RWPE2 (cell line): ENCODE measurements at regions not wholly inside any gene's neighbourhood (a gene's known extent, or its start where the extent isn't known, plus 50 kb on each side); places are given as distances from the start of the nearest gene placed in this dataset.

Experiments
- ATAC-seq: fragments of 200-7000 bp; cut with Tn5 transposase; 3 replicates; pipeline ENCODE4 v1.9.1; 2021; ENCODE audit warnings: low read depth
- DNase-seq: peaks from one replicate; pipeline ENCODE4 v3.0.0-alpha.2; 2020; ENCODE audit warnings: low spot score
- H3K27ac ChIP-seq: fragments of 450-650 bp; 2 replicates; pipeline ENCODE4 v1.5.1; 2017; ENCODE audit warnings: mild to moderate bottlenecking; ENCODE audit not compliant: poor library complexity, severe bottlenecking
- H3K27me3 ChIP-seq: fragments of 250-450 bp; sonication (Bioruptor Pico); 2 replicates; pipeline ENCODE4 v1.5.1; 2021; ENCODE audit warnings: mild to moderate bottlenecking, moderate library complexity; ENCODE audit not compliant: insufficient read depth, poor library complexity, severe bottlenecking
- H3K36me3 ChIP-seq: fragments of 250-450 bp; sonication (Bioruptor Pico); 2 replicates; pipeline ENCODE4 v1.5.1; 2020; ENCODE audit warnings: low read depth, mild to moderate bottlenecking, moderate library complexity
- H3K4me1 ChIP-seq: fragments of 250-450 bp; sonication (Bioruptor Pico); 2 replicates; pipeline ENCODE4 v1.5.1; 2021; ENCODE audit warnings: mild to moderate bottlenecking, moderate library complexity; ENCODE audit not compliant: insufficient read depth, poor library complexity, severe bottlenecking
- H3K4me3 ChIP-seq: fragments of 250-450 bp; sonication (Bioruptor Pico); 2 replicates; pipeline ENCODE4 v1.5.1; 2021; ENCODE audit warnings: mild to moderate bottlenecking, moderate library complexity; ENCODE audit not compliant: severe bottlenecking
- H3K9me3 ChIP-seq: fragments of 250-450 bp; sonication (Bioruptor Pico); 2 replicates; pipeline ENCODE4 v1.5.1; 2021; ENCODE audit warnings: mild to moderate bottlenecking, moderate library complexity; ENCODE audit not compliant: severe bottlenecking
- CTCF ChIP-seq: fragments of 450-650 bp; IDR thresholded peaks from one replicate; pipeline ENCODE4 v1.5.1; 2017; ENCODE audit warnings: mild to moderate bottlenecking, moderate library complexity; ENCODE audit not compliant: poor library complexity, severe bottlenecking

- no peaks in the 10 kb centered on the region for H3K27me3 ChIP-seq
- H3K36me3 ChIP-seq: no peaks in the 10 kb centered on the region
- no peak overlapping the region for H3K4me3 ChIP-seq
- H3K27ac ChIP-seq: no peak overlapping the region
- ATAC-seq (no peak), DNase-seq (no peak)
- H3K9me3 ChIP-seq: no peaks in the 10 kb centered on the region
- no peaks in the 10 kb centered on the region for H3K4me1 ChIP-seq
- no peak for TF ChIP-seq CTCF
These were observed 338.5 kb downstream of the CETN3 start for GRCh38 chr5:90071066-90071465.

DNA sequence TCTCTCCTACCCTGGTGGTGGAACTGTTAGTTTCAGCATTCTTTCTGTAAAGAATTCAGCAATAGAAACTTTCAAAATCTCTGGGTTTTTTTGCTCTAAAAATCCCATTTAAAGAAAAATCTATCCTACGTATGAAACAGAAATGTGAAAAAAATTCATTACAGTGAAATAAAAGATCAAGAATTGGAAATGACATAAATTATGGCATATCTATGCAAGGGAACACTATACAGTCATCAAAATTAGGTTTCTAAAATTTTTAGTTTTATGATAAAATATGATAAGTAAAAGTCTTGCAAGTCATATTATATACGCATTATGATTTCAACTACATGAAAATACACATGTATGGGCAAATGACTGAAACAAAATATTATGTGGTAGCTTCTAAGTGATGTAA lies 342.6 kb downstream of the CETN3 start:
- H3K36me3 ChIP-seq: no peaks in the 10 kb centered on the region
- H3K4me3 ChIP-seq: no peak overlapping the region
- H3K27me3 ChIP-seq: no peaks in the 10 kb centered on the region
- no peak for ATAC-seq
- no peaks in the 10 kb centered on the region for H3K4me1 ChIP-seq
- TF ChIP-seq CTCF: no peak
- no peaks in the 10 kb centered on the region for H3K9me3 ChIP-seq
- DNase-seq: no peak
- H3K27ac ChIP-seq: no peak overlapping the region

DNA sequence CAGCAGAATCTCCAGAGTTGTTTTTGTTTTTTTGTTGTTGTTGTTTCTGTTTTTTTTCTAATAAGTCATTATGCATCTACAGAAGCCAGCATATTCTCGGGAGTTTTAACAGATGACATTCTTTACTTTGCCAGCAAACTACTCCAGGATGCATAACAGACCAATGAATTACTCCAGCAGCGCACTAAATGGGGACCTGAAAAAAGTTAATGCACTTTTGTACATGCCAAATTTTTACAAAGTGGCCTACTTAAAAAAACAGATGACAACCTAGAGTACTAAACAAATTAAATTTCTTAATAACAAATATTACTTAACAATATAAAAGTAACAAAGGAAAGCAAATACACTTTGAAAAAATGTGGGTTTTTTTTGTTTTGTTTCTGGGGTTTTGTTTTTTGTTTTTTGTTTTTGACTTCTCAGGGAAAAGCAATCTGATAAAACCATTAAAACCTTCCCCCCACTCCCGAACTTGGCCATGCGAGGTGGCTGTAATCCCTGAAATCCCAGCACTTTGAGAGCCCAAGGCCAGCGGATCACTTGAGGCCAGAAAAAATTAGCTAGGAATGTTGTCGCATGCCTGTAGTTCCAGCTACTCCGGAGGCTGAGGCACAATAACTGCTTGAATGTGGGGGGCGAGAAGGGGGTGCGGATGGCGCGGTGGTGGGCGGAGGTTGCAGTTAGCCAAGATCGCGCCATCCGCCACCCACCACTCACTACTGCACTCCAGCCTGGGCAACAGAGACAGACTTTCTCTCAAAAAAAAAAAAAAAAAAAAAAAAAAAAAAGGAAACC lies 352.4 kb downstream of the CETN3 start:
- Histone ChIP-seq H3K4me3 (no peak overlapping the region), H3K4me1 (peaks cover 26% of the 10 kb centered on the region), H3K9me3 (no peaks in the 10 kb centered on the region), H3K27me3 (no peaks in the 10 kb centered on the region), H3K27ac (no peak overlapping the region), H3K36me3 (no peaks in the 10 kb centered on the region)
- DNase-seq (no peak), ATAC-seq (no peak)
- TF ChIP-seq CTCF: no peak

DNA sequence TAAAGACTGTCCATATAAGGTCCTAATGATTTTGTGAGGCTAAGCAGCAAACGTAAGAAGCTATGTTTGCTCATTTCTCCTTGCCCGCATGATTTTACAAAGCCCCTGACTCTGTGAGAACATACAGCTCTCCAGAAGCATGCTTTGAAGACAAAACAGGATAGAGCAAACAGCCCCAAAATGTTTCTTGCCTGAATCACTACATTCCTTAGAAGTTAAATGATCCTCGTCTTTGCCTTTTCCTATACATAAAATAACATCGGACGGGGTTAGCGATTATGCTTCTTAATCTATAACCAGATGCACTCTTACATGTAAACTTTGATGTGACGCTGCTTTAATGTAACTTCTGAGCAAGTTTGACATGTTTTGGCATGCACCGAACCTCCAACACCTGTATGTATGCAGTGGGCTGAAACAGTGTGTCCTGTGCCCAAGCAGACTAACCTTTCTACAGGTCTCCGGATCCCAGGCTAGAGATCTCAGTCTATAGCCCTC lies 353.7 kb downstream of the CETN3 start:
- TF ChIP-seq CTCF: no peak
- H3K4me1 ChIP-seq: peaks cover 26% of the 10 kb centered on the region
- peak; percentile 97 for ATAC-seq
- peak overlapping the region; percentile 57 for H3K27ac ChIP-seq
- no peaks in the 10 kb centered on the region for H3K27me3 ChIP-seq
- no peak for DNase-seq
- no peaks in the 10 kb centered on the region for H3K9me3 ChIP-seq
- no peaks in the 10 kb centered on the region for H3K36me3 ChIP-seq
- H3K4me3 ChIP-seq: no peak overlapping the region

GRCh38 chr5:90054612-90055011 lies 354.9 kb downstream of the CETN3 start:
- no peak for DNase-seq
- peak; percentile 56 for ATAC-seq

More at GRCh38 chr5:90054612-90055011, 354.9 kb downstream of the CETN3 start:
- Histone ChIP-seq H3K4me3 (no peak overlapping the region), H3K27ac (peak overlapping the region; percentile 57), H3K27me3 (no peaks in the 10 kb centered on the region), H3K36me3 (no peaks in the 10 kb centered on the region), H3K9me3 (no peaks in the 10 kb centered on the region), H3K4me1 (peaks cover 26% of the 10 kb centered on the region)
- no peak for TF ChIP-seq CTCF
